ENCODE measurements at regions not wholly inside any gene's neighbourhood (a gene's known extent, or its start where the extent isn't known, plus 50 kb on each side); places are given as distances from the start of the nearest gene placed in this dataset.

DNA sequence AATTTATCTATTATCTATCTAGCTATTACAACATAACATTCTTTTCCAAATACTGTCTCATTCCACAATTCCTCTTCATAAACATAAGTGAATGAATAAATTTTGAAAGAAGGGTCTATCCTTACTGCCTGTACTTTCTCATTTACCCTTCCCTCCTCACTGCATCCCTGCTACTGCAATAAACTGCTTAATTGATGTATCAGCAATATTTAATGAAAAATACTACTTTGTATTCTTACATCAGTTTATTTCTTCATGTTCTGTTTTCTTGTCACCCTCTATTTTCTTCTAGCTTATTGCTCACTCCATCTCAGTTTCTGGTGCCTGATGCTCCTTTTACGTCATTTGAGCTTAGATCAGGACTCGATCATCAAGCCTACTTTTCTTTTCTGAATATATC, 695.7 kb upstream of the ATXN7L3B start:
- intact Hi-C loops (cut with micrococcal nuclease; ENCODE audit: unreplicated experiment) (no loop called here), in situ Hi-C loops (cut with HindIII; ENCODE audit: low pct_unique_long_range_greater_than_20kb, low sequenced_read_pairs) (no loop called here)
- no peak overlapping the region for H3K27ac ChIP-seq (ENCODE audit: low read length)
- no peak for ATAC-seq
- no peak for DNase-seq (ENCODE audit: low read depth, low spot score)
- no peaks in the 10 kb centered on the region for H3K4me1 ChIP-seq (ENCODE audit: control insufficient read depth, insufficient read depth, low read length)
- BruUV-seq (replicated peaks): no TSS peak
- POLR2A ChIA-PET: no interaction called here
- no peaks in the 10 kb centered on the region for H3K9me3 ChIP-seq (ENCODE audit: control insufficient read depth, insufficient read depth, low read depth, low read length)
- CTCF ChIA-PET: no interaction called here
- TF ChIP-seq TCF7L2 (IDR thresholded peaks at IDR 0.05; ENCODE audit: low read depth, low read length): no peak
- no peak for TF ChIP-seq SIN3A (IDR thresholded peaks at IDR 0.05; ENCODE audit: borderline replicate concordance, insufficient read depth, low read depth, low read length)
- TF ChIP-seq, protein P1, sequence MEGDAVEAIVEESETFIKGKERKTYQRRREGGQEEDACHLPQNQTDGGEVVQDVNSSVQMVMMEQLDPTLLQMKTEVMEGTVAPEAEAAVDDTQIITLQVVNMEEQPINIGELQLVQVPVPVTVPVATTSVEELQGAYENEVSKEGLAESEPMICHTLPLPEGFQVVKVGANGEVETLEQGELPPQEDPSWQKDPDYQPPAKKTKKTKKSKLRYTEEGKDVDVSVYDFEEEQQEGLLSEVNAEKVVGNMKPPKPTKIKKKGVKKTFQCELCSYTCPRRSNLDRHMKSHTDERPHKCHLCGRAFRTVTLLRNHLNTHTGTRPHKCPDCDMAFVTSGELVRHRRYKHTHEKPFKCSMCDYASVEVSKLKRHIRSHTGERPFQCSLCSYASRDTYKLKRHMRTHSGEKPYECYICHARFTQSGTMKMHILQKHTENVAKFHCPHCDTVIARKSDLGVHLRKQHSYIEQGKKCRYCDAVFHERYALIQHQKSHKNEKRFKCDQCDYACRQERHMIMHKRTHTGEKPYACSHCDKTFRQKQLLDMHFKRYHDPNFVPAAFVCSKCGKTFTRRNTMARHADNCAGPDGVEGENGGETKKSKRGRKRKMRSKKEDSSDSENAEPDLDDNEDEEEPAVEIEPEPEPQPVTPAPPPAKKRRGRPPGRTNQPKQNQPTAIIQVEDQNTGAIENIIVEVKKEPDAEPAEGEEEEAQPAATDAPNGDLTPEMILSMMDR (IDR thresholded peaks at IDR 0.05): no peak
- TF ChIP-seq, protein P2, sequence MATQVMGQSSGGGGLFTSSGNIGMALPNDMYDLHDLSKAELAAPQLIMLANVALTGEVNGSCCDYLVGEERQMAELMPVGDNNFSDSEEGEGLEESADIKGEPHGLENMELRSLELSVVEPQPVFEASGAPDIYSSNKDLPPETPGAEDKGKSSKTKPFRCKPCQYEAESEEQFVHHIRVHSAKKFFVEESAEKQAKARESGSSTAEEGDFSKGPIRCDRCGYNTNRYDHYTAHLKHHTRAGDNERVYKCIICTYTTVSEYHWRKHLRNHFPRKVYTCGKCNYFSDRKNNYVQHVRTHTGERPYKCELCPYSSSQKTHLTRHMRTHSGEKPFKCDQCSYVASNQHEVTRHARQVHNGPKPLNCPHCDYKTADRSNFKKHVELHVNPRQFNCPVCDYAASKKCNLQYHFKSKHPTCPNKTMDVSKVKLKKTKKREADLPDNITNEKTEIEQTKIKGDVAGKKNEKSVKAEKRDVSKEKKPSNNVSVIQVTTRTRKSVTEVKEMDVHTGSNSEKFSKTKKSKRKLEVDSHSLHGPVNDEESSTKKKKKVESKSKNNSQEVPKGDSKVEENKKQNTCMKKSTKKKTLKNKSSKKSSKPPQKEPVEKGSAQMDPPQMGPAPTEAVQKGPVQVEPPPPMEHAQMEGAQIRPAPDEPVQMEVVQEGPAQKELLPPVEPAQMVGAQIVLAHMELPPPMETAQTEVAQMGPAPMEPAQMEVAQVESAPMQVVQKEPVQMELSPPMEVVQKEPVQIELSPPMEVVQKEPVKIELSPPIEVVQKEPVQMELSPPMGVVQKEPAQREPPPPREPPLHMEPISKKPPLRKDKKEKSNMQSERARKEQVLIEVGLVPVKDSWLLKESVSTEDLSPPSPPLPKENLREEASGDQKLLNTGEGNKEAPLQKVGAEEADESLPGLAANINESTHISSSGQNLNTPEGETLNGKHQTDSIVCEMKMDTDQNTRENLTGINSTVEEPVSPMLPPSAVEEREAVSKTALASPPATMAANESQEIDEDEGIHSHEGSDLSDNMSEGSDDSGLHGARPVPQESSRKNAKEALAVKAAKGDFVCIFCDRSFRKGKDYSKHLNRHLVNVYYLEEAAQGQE (IDR thresholded peaks at IDR 0.05; ENCODE audit: insufficient read depth in 1 of 2, low read depth in 2 of 2, low read length in 1 of 2): no peak
- TF ChIP-seq POLR2AphosphoS5 (IDR thresholded peaks at IDR 0.05; ENCODE audit: low read depth, low read length): no peak
- no peaks in the 10 kb centered on the region for H3K36me3 ChIP-seq (ENCODE audit: control insufficient read depth, insufficient read depth, low read length)
- no peaks in the 10 kb centered on the region for H3K27me3 ChIP-seq (ENCODE audit: control insufficient read depth, insufficient read depth, low read length)
- H3K4me3 ChIP-seq (ENCODE audit: low read depth in 2 of 2, low read length in 2 of 2): no peak overlapping the region

DNA sequence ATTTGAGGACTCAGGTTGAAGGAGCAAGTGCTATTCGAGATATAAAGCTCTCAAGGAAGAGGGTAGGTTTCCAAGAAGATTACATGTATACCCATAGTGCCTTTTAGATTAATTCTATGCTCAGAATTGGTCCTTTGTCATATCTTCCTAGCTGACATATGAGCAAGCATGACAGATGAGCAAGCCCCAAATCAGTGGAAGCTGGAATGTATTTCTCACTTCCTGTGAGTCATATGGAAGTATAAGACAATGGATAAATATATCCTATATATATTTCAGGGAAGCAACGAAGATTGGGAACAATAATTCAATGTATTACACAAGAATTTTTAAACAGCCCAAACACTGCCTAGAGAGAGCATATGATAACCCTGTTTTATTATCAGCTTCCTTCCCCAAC, 674.1 kb upstream of the ATXN7L3B start:
- Histone ChIP-seq H3K36me3 (ENCODE audit: control insufficient read depth, insufficient read depth, low read length) (no peaks in the 10 kb centered on the region), H3K4me3 (ENCODE audit: low read depth in 2 of 2, low read length in 2 of 2) (no peak overlapping the region), H3K9me3 (ENCODE audit: control insufficient read depth, insufficient read depth, low read depth, low read length) (peaks cover 7% of the 10 kb centered on the region; the same call in 1 of the 2 replicates), H3K27me3 (ENCODE audit: control insufficient read depth, insufficient read depth, low read length) (no peaks in the 10 kb centered on the region), H3K27ac (ENCODE audit: low read length) (no peak overlapping the region), H3K4me1 (ENCODE audit: control insufficient read depth, insufficient read depth, low read length) (no peaks in the 10 kb centered on the region)
- intact Hi-C loops (cut with micrococcal nuclease; ENCODE audit: unreplicated experiment) (no loop called here), in situ Hi-C loops (cut with HindIII; ENCODE audit: low pct_unique_long_range_greater_than_20kb, low sequenced_read_pairs) (no loop called here)
- TF ChIP-seq SIN3A (IDR thresholded peaks at IDR 0.05; ENCODE audit: borderline replicate concordance, insufficient read depth, low read depth, low read length) (no peak), TCF7L2 (IDR thresholded peaks at IDR 0.05; ENCODE audit: low read depth, low read length) (no peak)
- TF ChIP-seq, protein P1 (IDR thresholded peaks at IDR 0.05): no peak
- TF ChIP-seq, protein P2 (IDR thresholded peaks at IDR 0.05; ENCODE audit: insufficient read depth in 1 of 2, low read depth in 2 of 2, low read length in 1 of 2): no peak
- ChIA-PET CTCF (no interaction called here), POLR2A (no interaction called here)
- no TSS peak for BruUV-seq (replicated peaks)
- ATAC-seq (no peak), DNase-seq (ENCODE audit: low read depth, low spot score) (no peak)

Data from Panc1 (cell line).